ENCODE measurements at regions not wholly inside any gene's neighbourhood (a gene's known extent, or its start where the extent isn't known, plus 50 kb on each side); places are given as distances from the start of the nearest gene placed in this dataset.
"Not testable (repeated sequence)": the region's sequence is repeated elsewhere in the genome, so short reads cannot be mapped to it uniquely, and the experiment has no call there.

DNA sequence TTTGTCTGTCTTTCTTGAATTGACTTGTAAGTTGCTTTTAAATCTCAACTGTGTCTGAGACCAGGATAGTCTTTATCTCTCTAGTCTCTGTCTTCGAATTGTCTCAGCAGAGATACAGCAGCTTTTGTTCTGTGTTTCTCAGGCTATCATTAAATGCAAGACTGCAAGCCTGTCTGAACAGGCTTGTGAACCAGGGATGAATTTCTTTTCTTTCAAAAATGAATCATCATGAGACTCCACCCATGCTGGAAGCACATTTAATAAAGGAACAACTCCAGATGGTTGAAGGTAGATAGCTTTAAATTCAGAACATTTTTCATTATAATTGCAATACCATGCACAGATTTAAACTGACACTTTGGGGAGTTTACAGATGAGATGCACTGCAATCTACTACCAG, 155.9 kb downstream of the SEC23IP start:
- DNase-seq (ENCODE audit: low spot score) = no peak

- no peak for DNase-seq (ENCODE audit: low spot score)
Measured at GRCh38 chr10:120051671-120052070, 159.1 kb downstream of the SEC23IP start.

GRCh38 chr10:120052964-120053702, 160.6 kb downstream of the SEC23IP start:
- no peak for DNase-seq (ENCODE audit: low spot score)

- not testable (repeated sequence) for DNase-seq (ENCODE audit: low spot score)
Measured at GRCh38 chr10:120059790-120060189, 167.3 kb downstream of the SEC23IP start.

DNA sequence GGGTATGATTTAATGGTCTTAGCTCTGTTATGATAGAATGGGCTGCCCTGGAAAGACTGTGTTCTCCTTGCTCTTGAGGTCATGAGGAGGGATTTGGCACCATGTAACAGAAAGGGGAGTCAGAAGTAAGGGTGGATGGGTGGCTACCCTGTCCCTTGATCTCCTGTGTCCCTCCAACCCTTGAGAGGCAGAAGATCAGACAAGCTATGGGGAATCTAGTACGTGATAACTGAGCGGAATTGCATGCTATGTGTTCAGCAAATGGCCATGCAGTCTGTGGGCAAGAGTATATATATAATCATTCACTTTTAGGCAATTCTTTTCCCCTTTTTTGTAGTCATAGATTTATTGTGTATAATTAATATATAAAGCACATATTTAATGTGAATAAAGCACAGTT, 174.9 kb downstream of the SEC23IP start:
- DNase-seq (ENCODE audit: low spot score) = no peak

DNA sequence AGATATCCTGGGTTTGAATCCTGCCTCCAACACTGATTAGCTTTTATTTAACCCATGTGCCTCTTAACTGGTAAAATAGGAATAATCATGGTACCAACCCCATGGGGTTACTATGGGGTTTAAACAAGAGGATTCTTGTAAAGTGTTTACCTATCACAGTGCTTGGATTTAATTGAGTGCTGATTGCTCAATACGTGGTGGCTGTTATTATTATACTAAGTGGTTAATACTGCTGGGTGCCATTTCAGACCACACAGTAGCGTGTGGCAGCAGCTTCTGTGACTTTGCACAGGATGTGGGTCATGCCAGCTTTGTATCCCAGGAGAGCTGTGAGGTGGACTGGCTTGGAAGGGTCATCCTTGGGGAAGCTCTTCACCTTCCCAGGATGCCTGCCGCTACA, 177.2 kb downstream of the SEC23IP start:
- DNase-seq (ENCODE audit: low spot score) = no peak

DNA sequence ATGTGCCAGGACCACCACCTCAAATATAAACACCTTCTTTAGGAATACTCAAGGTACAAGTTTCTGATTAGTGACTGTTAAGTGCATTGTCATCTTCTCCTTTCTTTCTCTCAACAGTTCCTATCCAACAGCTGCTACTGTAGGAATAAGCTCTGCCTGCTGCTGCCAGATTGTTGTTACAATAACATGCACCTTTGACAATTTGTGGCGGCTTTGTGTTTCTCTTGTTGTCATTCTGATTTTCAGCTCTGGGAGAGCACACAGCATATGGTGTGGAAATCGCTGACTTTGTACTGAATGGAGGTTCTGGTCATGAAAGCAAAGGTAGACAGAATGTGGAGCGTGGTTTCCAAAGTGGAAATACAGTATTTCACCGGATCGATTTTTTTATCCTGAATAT, 182.8 kb downstream of the SEC23IP start:
- DNase-seq (ENCODE audit: low spot score) = no peak

- no peak for DNase-seq (ENCODE audit: low spot score)
Measured at GRCh38 chr10:120076996-120077706, 184.6 kb downstream of the SEC23IP start.

DNA sequence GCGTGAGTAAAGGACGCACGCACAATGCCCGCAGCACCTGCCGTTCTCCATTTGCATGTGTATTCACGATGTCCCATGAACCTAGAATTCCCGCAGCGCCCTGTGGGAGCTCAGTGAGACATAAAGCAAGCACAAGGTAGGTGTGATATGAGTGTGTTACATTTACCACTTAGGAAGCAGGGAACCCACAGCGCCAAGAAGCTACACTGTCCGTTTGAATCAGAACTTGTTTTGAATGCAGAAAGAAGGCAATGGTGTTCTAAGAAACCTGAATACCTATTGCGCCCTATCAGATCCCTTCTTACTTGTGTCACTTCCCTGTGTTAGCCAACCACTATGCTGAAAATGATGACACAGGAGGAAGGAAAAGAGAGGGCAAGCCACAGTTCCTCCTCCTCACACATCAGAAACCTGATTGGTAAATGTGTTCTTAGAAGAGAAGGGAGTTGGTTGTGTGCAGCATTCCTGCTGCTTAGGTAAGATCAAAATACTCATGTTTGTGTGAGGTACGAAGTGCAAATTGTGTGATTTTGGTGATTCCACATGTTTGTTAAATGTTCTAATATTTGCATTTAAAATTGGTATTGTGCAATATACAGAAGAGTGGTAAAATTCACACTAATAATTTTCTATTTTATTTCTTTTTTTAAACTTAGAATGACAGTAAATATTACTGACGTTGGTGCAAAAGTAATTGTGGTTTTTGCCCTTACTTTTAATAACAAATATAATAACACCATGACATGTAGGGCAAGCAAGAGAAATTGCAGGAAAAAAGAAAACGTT, 185.4 kb downstream of the SEC23IP start:
- DNase-seq (ENCODE audit: low spot score) = no peak

DNA sequence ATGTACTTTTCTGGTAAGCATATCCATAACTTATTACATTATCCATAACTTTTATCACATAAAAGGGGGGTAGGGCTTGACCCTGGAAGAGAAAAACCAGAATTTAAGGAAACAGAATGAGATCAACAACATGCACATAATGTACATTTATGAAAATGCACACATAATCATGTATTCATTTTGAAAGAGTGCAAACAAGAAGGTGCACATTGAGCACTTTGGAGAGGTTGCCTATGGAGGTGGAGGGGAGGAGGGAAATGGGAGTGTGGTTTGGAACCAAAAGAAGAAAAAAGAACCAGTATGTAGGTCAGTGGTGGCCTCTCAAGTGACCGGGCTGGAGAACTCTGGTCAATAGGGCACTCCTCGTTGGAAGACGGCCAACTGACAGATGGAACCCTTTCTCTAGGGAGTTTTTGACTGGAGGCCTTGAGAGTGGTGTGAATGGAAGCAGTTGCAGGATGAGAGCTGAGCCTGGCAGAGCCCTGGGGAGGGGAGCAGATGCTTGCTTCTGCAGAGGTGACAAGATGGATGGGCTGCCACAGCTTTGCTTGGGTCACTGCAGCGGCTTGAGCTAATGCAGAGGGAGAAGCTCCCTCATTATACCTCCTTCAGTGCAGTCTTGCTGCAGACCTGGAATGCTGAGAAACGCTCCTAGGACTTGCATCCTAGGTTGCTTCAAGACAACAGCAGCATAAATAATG, 192.7 kb downstream of the SEC23IP start:
- no peak for DNase-seq (ENCODE audit: low spot score)

DNA sequence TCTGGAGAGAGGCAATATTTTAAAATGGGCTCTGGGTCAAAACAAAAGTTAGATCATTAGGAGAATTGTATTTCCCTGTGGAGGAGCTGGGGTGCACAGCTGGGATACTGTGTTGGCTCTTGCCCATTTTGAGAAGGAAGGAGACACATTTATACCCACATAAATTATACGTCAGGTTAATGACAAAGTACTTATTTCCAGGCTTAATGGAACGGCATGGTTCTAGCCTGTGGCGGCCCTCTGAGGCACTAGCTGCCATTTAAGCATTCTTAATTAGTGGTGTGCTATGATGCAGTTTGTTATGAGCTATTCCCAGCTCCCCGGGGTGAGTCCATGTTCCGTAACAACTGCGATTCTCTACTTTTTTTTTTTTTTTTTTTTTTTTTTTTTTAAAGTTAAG, 193.5 kb downstream of the SEC23IP start:
- DNase-seq (ENCODE audit: low spot score) = no peak

DNA sequence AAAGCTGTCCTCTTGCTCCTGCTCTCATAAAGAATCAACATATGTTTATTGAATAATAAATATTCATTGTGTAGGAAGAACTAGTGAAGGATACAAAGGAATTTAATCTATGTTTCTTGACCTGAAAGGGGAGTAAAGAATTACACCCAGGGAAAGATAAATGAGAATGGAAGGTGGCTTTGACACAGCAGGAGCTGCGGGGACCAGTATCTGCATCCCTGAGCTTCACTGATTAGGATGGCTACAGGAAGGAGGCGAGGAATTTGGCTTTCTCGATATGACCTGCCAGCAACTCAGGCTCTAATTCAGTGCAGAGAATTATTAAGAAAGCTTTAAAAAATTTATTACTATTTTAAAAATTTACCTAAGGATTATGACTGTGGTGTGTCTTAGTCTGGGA, 194.6 kb downstream of the SEC23IP start:
- DNase-seq (ENCODE audit: low spot score) = no peak

DNA sequence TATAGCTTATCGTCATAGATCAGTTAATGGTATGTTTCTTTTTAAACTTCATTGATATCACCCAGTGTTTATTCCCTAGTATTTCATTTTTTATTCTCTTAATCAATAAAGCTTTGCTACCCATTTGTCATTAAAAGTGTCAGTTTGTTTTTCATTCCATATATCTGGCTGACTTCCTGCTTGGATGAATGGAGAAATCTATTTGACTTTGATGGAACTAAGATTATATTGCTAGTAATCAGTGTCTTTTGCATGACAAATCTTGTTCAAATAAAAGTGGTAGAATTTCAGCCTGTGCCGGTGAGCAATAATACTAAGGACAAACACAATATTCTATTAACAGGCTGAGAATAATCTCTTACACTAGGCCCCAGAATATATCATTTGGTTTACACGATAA, 203.3 kb downstream of the SEC23IP start:
- DNase-seq (ENCODE audit: low spot score) = no peak

GRCh38 chr10:120097766-120098165, 205.2 kb downstream of the SEC23IP start:
- DNase-seq (ENCODE audit: low spot score) = no peak

GRCh38 chr10:120098232-120098930, 205.9 kb downstream of the SEC23IP start:
- no peak for DNase-seq (ENCODE audit: low spot score)

GRCh38 chr10:120103738-120104560, 211.4 kb downstream of the SEC23IP start:
- DNase-seq (ENCODE audit: low spot score) = no peak

DNA sequence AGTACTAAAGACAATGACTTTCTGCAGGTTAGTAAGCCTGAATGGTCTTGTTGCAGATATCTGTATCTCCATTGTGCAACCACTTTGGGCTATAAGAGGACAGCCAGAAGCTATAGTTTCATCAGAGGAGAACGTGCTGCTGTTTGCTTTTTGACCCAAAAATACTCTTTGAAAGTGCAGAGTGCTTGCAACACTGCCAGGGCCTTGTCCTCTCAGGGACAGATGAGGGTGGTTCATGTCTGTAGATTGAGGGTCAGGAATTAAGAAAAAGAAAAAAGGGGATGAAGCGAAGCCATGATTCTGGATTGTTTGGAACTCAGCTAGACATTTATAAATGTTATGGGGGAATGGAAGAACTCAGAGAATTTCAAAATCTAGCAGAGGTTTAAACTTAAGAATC, 212.5 kb downstream of the SEC23IP start:
- DNase-seq (ENCODE audit: low spot score) = no peak

GRCh38 chr10:120105492-120105891, 213.0 kb downstream of the SEC23IP start:
- no peak for DNase-seq (ENCODE audit: low spot score)

GRCh38 chr10:120108916-120109315, 216.4 kb downstream of the SEC23IP start:
- no peak for DNase-seq (ENCODE audit: low spot score)

- not testable (repeated sequence) for DNase-seq (ENCODE audit: low spot score)
Measured at GRCh38 chr10:120109725-120110124, 217.2 kb downstream of the SEC23IP start.

GRCh38 chr10:120110196-120110595, 217.7 kb downstream of the SEC23IP start:
- DNase-seq (ENCODE audit: low spot score) = no peak

Data from hematopoietic multipotent progenitor cell treated with erythropoietin and hydrocortisone succinate and interleukin-3 and kit ligand, for 15 days (in vitro differentiated cells).